D341Med (cell line): ENCODE measurements at regions not wholly inside any gene's neighbourhood (a gene's known extent, or its start where the extent isn't known, plus 50 kb on each side); places are given as distances from the start of the nearest gene placed in this dataset.

Experiments used
- DNase-seq: peaks from one replicate; pipeline ENCODE4 v3.0.0; 2012; ENCODE audit warnings: low spot score

DNA sequence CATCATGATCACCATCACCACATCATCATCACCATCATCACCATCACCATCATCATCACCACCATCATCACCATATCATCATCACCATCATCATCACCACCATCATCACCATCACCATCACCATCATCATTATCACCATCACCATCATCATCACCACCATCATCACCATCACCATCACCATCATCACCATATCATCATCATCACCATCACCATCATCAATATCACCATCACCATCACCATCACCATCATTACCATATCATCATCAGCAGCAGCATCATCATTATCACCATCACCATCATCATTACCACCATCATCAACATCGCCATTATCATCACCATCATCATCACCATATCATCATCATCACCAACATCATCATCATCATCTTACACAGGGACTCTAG, 351.1 kb downstream of the MIAT start:
- DNase-seq: no peak

DNA sequence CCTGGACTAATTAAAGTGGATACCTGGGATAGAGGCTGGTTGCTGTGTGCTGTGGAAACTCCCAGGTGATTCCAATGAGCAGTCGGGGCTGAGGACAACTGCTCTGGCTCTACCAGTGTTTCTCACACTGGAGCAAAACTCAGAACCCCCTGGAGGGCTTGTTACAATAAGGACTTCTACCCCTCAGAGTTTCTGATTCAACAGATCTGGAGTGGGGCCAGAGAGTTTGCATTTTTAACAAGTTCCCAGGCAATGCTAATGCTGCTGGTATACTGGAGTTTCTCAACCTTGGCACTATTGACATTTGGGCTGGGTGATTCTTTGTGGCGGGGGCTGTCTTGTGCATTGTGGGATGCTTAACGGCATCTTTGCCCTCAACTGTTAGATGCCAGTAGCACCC, 353.7 kb downstream of the MIAT start:
- DNase-seq: no peak

DNA sequence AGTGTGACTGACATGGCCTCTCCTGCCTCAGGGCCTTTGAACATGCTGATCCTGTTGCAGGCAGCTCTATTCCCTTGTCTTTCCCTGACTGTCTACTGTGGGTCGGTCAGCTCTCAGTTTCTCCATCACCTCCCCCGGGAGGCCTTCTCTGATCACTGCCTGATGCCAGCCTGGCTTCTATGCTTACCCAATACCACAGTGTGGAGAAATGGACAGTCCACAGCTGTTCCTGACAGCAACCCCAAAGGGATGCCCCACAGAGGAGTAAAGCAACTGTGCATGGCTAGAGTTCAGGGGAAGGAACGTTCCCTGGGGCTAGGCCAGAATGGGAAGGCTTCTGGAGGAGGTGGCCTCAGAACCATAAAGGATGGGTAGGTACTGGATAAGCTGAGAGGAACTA, 354.3 kb downstream of the MIAT start:
- no peak for DNase-seq

DNA sequence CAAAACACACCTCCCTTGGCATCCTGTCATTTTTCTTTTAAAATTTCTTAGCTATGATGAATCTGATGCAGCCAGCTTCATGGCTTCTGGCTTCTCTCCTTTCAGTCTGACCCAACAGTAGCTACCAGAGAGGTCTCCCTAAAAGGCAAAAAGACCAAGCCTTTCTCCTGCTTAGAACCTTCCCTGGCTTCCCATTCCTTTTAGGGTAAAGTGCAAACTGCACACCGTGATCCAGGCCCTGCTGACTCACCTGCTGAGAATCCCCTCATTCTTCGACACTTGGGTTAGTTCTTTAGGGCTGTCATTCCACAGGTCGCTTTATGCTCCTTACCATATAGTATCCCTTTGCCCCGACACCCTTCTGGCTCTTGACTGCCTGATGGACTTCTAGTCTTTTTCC, 362.4 kb downstream of the MIAT start:
- no peak for DNase-seq

- no peak for DNase-seq
Observed at GRCh38 chr22:27022274-27022895, 365.0 kb downstream of the MIAT start.

DNA sequence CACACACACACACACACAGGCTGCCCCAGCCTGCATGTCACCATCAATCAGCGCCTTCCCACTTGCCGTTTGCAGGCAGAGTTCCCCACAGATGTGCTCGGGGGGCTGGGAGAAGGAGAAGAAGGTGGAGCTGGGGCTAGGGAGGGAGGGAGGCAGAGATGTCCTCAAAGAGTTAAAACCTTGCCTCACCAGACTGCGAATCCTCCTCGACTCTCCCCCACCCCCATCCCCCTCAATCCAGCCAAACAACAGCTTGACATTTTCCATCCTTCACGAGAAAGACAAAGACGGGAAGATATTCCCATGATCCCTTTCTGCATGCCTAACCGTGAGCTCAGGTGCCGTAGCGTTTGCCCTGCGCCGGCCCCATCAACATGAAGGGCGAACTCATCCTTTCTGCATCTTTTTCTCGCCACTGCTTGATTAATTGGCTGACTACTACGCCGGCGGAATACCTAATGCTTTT, 365.5 kb downstream of the MIAT start:
- no peak for DNase-seq

DNA sequence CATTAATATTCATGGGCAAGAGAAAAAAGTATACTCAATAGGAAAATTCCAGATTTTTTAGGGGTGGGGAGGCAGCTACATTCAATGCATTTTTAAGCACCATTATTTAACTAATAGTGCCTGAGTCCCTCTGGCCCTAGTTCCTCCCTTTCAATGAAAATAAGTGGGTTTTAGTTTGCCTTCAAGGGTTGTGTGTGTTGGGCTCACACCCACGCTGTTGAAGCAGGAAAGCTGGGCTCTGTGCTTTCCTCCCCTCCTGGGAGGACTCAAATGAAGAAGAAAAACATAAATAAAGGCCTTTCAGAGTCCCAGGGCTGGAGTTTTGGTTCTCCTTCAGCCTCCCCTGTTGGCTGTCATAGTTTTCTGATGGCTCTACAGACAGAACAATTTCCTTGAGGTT, 366.2 kb downstream of the MIAT start:
- no peak for DNase-seq

GRCh38 chr22:27024982-27025381, 367.6 kb downstream of the MIAT start:
- DNase-seq: no peak

GRCh38 chr22:27028093-27028492, 370.7 kb downstream of the MIAT start:
- no peak for DNase-seq

DNA sequence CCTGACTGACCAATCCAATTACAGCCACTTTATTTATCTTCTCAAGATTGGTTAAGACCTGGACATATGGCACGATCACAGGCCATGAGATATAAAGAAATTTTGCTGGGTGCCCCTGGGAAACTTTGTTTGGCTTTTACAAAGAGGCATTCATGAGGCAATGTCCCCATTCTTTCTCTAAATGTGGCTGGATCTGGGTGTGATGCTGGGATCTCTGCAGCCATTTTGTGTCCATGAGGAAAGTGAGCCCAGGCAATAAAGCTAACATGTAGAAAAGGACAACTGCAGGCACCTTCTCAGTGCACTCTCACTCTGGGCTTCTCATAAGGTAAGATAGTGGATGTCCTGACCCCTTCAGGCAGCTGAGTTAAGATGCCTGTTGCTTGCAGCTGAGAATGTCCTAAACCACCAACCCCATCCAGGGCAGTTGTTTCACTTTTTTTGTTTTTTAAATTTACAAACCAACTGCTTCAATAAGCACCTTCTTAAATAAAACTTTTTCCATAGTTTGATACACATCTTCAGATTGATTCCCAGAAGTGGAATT, 372.3 kb downstream of the MIAT start:
- DNase-seq: no peak

DNA sequence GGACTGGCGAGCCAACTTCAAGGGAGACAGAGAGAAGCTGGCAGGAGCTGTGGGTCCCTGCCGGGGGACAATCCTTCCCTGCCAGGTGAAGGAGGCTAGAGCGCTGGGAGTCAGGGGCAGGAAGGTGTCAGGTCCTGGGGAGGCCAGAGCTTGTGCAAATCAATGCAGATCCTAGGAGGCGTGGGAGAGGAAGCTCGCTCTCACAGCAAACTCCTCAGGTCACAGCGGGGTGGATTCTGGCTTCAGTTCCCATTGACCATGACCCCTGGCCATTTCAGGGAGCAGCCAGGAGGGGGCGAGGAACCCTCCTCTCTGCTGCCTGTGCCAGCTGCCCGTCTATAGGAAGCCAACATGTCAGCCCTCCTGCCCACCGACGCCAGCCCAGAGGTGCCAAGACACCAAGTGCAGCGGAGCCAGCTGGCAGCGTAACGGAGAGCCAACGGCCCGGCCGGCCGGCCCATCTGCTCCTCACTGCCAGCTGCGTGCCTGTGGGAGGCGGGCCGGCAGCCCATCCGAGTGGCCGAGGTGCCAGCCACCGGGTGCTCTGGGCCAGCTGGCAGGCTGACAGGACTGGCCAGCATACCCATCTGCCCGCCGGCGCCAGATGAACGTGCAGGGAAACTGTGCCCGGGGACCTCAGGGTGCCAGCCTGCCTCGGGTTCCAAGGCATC, 374.8 kb downstream of the MIAT start:
- peak; percentile 47 for DNase-seq

- DNase-seq: no peak
Observed at GRCh38 chr22:27041745-27042310, 384.4 kb downstream of the MIAT start.

GRCh38 chr22:27043262-27043661, 385.9 kb downstream of the MIAT start:
- no peak for DNase-seq

GRCh38 chr22:27045103-27045947, 387.9 kb downstream of the MIAT start:
- DNase-seq: no peak

DNA sequence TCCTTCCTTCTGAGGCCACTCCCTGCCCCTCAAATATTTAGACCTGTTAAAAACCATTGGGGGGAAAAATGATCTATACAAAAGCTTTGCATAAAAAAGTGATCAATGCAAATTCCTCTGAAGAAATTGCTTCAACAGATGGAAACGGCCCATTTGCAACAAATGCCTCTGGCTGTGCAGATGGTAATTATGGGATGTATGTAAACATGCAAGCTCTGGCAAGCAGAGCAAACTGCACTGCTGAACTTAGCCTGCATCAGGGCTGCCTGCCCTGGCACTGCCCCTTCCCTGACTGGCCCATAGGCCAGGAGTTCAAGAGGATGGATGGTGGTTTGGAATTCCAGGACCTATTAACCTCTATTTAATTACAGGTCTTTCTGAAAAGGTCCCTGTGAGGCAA, 388.7 kb downstream of the MIAT start:
- DNase-seq: no peak

- no peak for DNase-seq
Observed at GRCh38 chr22:27046603-27047002, 389.2 kb downstream of the MIAT start.

- DNase-seq: no peak
Observed at GRCh38 chr22:27050771-27051170, 393.4 kb downstream of the MIAT start.

GRCh38 chr22:27051407-27051806, 394.0 kb downstream of the MIAT start:
- no peak for DNase-seq

DNA sequence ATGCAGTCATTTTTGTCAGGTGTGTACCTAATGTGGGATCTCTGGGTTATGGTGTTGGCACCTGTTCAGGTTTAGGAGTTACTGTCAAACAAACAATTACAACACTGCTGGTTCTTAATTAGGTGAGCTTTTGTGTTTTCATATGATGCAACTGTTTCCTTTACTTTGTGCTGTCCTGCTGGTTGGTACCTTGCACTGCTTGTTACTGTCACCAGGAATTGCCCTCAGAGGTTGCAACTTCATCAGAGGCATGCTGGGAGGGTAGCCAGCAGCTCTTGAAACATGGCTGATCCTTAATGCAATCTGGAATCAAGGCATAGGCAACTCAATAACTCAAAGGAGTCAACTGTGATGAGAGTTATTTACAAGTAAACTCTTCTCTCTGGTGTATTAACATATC, 400.3 kb downstream of the MIAT start:
- DNase-seq: no peak

DNA sequence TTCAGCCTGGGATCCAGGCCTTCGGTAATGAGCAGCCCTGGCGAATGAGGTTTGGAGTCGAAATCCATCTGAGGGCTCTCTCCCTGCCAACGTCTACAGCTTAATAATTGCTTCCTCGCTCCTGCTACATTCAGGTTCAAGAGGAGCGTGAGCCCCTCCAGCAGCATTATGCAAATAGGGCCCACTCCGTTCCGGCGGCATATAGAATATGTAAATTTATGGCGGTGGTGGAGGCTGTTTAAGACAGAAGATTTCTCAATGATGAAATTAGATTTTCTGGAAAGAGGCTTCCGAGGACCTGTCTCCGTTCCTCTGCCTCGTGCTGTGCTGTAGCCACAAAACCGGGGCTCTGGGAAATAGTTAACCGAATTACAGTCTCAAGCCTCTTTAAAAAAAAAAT, 402.8 kb downstream of the MIAT start:
- DNase-seq: no peak

DNA sequence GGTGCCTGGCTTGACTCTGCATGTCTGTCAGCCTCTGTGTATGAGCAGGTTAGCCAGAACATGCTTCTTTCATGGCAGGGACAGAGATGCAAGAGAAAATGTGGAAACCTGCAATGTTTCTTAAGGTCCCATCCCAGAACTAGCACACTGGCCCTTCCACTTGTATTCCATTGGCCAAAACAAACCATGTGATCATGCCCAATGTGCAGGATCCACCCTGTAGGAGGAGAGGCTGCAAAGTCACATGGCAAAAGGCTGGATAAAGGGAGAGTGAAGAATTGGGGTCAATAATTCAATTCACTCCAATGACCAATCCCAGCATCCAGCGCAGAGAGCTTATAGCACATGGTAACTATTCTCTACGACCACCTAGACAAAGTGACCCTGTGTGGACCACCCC, 405.5 kb downstream of the MIAT start:
- DNase-seq: no peak

DNA sequence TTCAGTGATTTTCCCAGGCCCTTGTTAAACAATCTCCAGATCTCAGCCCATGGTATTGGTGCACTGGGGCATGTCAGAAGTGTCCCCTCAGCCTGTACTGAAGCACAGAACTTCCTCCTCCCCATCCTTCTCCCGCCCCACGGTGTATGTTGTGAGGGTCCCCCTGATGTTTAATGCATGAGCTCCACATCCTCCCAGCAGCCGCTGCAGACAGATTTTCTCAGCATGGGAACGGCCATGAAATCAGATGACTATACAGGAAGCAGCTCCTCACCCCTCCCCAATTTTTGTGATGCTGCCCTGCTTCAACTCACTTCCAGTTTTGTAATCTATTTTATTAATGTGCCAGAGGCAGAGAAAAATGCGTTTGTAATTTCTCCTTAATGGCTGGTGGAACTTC, 406.0 kb downstream of the MIAT start:
- no peak for DNase-seq

GRCh38 chr22:27063841-27064240, 406.5 kb downstream of the MIAT start:
- no peak for DNase-seq
